Lower lobe of right lung (tissue), 2 donors: ENCODE measurements at regions not wholly inside any gene's neighbourhood (a gene's known extent, or its start where the extent isn't known, plus 50 kb on each side); places are given as distances from the start of the nearest gene placed in this dataset.
"Not testable (repeated sequence)": the region's sequence is repeated elsewhere in the genome, so short reads cannot be mapped to it uniquely, and the experiment has no call there.

Source experiments
- ATAC-seq, 2 donors: fragments of 200-7000 bp; cut with Tn5 transposase; one replicate each; pipeline ENCODE4 v1.9.1; 2020 to 2022; ENCODE audit warnings: mild to moderate bottlenecking in 2 of 2, moderate library complexity in 2 of 2
- DNase-seq: peaks from one replicate; pipeline ENCODE4 v3.0.0-alpha.2; 2020
- H3K27ac ChIP-seq: fragments of 200-600 bp; one replicate; pipeline ENCODE4 v1.8.0; 2022
- H3K27me3 ChIP-seq: fragments of 200-600 bp; one replicate; pipeline ENCODE4 v1.8.0; 2022; ENCODE audit warnings: low read depth
- H3K36me3 ChIP-seq: fragments of 200-600 bp; one replicate; pipeline ENCODE4 v1.8.0; 2022; ENCODE audit warnings: mild to moderate bottlenecking
- H3K4me1 ChIP-seq: fragments of 200-600 bp; one replicate; pipeline ENCODE4 v1.8.0; 2022
- H3K4me3 ChIP-seq: fragments of 200-600 bp; one replicate; pipeline ENCODE4 v1.8.0; 2022; ENCODE audit warnings: mild to moderate bottlenecking
- H3K9me3 ChIP-seq: fragments of 200-600 bp; one replicate; pipeline ENCODE4 v1.8.0; 2022
- intact Hi-C: fragments of 100-400 bp; cut with DNase I; formaldehyde crosslinking; loops from one replicate; pipeline ENCODE4 v1.11.0; 2022
- TF ChIP-seq, protein P1 (sequence below): fragments of 200-600 bp; IDR thresholded peaks from one replicate; pipeline ENCODE4 v1.8.0; 2022; ENCODE audit warnings: antibody characterized with exemption, mild to moderate bottlenecking
- donor health status: DM: no; HTN: yes; CAD: no; lungs with severe emphysema.

DNA sequence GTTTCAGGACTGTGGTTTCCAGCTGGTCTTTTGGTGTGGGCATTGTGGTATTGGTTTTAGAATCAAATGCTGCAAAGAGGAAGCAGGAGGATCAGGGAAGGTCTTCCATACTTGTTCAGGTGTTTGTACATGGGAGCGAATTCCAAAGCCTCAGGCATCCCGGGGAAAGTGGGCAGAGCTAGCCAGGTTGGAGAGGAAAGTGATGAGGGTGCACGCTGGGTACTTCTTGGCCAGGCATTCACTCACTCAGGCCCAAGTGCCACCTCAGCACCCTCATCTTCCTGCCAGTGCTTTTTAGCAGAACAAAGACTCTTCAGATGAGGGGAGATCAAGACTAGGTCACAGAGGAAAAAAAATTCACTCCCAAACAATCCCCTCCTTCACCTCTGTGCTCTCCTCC, 241.1 kb upstream of the TBX18 start:
- DNase-seq (no peak), ATAC-seq (peak in 1 of 2 donors; percentile 43)
- Histone ChIP-seq H3K27ac (no peak overlapping the region), H3K4me1 (no peaks in the 10 kb centered on the region), H3K27me3 (no peaks in the 10 kb centered on the region), H3K4me3 (no peak overlapping the region), H3K9me3 (no peaks in the 10 kb centered on the region), H3K36me3 (no peaks in the 10 kb centered on the region)
- intact Hi-C loops = no loop called here
- TF ChIP-seq, protein P1, sequence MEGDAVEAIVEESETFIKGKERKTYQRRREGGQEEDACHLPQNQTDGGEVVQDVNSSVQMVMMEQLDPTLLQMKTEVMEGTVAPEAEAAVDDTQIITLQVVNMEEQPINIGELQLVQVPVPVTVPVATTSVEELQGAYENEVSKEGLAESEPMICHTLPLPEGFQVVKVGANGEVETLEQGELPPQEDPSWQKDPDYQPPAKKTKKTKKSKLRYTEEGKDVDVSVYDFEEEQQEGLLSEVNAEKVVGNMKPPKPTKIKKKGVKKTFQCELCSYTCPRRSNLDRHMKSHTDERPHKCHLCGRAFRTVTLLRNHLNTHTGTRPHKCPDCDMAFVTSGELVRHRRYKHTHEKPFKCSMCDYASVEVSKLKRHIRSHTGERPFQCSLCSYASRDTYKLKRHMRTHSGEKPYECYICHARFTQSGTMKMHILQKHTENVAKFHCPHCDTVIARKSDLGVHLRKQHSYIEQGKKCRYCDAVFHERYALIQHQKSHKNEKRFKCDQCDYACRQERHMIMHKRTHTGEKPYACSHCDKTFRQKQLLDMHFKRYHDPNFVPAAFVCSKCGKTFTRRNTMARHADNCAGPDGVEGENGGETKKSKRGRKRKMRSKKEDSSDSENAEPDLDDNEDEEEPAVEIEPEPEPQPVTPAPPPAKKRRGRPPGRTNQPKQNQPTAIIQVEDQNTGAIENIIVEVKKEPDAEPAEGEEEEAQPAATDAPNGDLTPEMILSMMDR = no peak

DNA sequence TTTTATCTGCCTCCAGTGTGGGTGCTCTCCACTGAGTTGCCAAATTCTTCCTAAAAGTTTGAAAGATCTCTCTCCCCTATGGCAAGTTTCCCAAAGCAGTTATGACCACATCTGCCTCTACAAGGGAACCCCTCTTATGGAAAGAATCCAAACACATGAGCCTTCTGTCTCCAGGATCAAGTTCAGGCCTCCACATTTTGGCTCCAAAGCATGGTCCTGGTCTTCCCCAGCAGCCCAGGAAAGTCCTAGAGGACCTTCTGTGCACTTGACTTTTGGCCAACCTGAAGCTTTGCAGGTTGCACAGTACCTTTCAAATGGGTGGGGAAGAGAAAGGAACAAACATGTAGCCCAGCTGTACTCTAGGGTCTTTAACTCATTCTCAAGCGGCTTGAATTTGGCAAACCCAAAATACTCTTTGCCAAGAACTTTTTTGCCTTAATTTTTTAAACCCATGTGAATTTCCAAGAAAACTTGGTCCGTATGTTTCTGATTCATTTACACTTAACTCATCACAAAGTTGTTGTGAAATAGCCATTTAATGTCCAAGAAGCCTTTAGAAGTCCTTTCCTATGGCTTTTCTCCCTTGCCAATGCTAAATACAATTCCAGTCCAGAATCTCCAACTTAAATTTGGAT, 240.1 kb upstream of the TBX18 start:
- DNase-seq = no peak
- no peak overlapping the region for H3K27ac ChIP-seq

DNA sequence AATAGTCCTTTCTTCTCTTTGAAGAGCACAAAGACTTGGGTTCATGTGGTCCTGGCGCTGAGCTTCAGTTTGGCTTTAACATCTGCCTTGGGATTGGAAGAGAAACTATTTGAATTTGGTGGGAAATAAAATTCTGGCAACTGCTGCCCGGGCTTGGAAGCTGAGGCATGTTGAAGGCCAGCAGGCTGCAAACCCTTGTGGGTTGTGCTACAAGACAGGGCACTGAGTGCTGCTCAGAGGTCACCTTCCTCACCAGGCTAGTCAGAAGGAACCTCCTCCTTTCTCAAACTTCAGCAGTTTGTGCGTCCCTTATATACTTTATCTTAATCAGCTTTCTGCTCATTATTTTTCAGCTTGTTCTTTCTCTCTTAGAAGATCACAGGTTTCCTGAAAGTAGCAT, 238.4 kb upstream of the TBX18 start:
- ATAC-seq (no peak), DNase-seq (no peak)
- TF ChIP-seq, protein P1 = no peak
- H3K9me3 ChIP-seq = no peaks in the 10 kb centered on the region
- no peaks in the 10 kb centered on the region for H3K27me3 ChIP-seq
- no peaks in the 10 kb centered on the region for H3K4me1 ChIP-seq
- H3K4me3 ChIP-seq = no peak overlapping the region
- no peaks in the 10 kb centered on the region for H3K36me3 ChIP-seq
- H3K27ac ChIP-seq = no peak overlapping the region
- intact Hi-C loops = no loop called here

More for the DNA sequence above, 240.1 kb upstream of the TBX18 start:
- H3K4me1 ChIP-seq = no peaks in the 10 kb centered on the region
- TF ChIP-seq, protein P1 = no peak
- H3K36me3 ChIP-seq = no peaks in the 10 kb centered on the region
- no peaks in the 10 kb centered on the region for H3K27me3 ChIP-seq
- peak in 1 of 2 donors; percentile 11 for ATAC-seq
- H3K4me3 ChIP-seq = no peak overlapping the region
- intact Hi-C loops = no loop called here
- H3K9me3 ChIP-seq = no peaks in the 10 kb centered on the region

DNA sequence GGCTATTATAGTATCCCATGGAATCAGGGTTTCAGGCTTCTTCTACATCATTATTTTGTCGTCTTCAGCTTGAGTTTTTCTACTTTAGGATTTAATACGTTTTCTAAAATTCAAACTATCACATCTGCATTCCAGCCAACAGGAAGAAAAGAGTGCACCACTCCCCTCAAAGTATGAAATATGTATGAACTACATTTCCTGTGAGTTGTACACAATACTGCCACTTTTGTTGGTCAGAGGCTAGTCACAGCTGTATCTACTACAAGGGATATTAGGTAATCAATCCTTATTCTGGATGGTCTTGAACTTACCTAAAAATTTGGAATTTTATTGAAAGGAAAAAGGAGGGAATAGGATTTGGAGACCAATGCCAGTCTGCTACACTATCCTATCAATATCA, 235.6 kb upstream of the TBX18 start:
- no peaks in the 10 kb centered on the region for H3K36me3 ChIP-seq
- no peaks in the 10 kb centered on the region for H3K27me3 ChIP-seq
- no peak overlapping the region for H3K27ac ChIP-seq
- no peak for ATAC-seq
- intact Hi-C loops = no loop called here
- no peak overlapping the region for H3K4me3 ChIP-seq
- no peak for DNase-seq
- H3K4me1 ChIP-seq = no peaks in the 10 kb centered on the region
- no peaks in the 10 kb centered on the region for H3K9me3 ChIP-seq
- TF ChIP-seq, protein P1 = no peak

DNA sequence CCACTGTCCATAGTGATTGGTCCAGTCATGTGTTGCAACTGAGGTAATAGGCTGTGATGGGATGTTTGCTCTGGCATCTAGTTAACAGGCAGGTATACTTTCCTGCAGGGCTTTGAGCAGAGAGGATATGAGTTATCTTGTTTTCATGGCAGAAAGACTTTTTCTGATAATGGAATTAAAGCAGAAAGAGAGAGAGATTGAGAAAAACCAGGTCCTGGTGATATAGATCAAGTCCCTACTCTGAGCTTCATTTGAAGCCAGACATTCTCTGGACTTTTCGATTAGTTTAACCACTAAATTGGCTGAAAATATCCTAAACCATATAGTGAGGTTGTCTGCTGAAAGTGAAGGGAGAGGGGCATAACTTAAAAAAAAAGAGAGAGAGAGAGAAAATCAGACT, 233.8 kb upstream of the TBX18 start:
- ATAC-seq = no peak
- Histone ChIP-seq H3K4me1 (no peaks in the 10 kb centered on the region), H3K9me3 (no peaks in the 10 kb centered on the region), H3K36me3 (no peaks in the 10 kb centered on the region), H3K4me3 (no peak overlapping the region), H3K27ac (no peak overlapping the region), H3K27me3 (no peaks in the 10 kb centered on the region)
- no peak for DNase-seq
- TF ChIP-seq, protein P1 = no peak
- intact Hi-C loops = no loop called here

DNA sequence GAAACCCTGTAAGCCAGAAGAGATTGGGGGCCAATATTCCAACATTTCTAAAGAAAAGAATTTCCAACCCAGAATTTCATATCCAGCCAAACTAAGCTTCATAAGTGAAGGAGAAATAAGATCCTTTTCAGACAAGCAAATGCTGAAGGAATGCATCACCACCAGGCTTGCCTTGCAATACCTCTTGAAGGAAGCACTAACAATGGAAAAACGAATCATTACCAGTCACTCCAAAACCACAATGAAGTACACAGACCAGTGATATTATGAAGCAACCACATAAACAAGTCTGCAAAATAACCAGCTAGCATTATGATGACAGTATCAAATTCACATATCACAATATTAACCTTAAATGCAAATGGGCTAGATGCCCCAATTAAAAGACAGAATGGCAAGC, 224.4 kb upstream of the TBX18 start:
- DNase-seq, H3K27me3 ChIP-seq, H3K4me3 ChIP-seq, intact Hi-C loops, H3K4me1 ChIP-seq, H3K27ac ChIP-seq, H3K9me3 ChIP-seq, ATAC-seq, H3K36me3 ChIP-seq: not testable (repeated sequence)

DNA sequence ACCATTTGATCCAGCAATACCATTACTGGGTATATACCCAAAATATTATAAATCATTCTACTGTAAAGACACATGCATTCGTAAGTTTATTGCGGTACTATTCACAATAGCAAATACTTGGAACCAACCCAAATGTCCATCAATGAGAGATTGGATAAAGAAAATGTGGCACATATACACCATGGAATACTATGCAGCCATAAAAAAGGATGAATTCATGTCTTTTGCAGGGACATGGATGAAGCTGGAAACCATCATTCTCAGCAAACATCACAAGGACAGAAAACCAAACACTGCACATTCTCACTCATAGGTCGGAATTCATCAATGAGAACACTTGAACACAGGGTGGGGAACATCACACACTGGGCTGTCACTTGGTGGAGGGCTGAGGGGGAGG, 221.1 kb upstream of the TBX18 start:
- ATAC-seq, H3K27me3 ChIP-seq, intact Hi-C loops, H3K9me3 ChIP-seq, H3K36me3 ChIP-seq, H3K4me1 ChIP-seq, H3K4me3 ChIP-seq, DNase-seq, H3K27ac ChIP-seq: not testable (repeated sequence)
